Keratinocyte (primary cell): ENCODE measurements at regions not wholly inside any gene's neighbourhood (a gene's known extent, or its start where the extent isn't known, plus 50 kb on each side); places are given as distances from the start of the nearest gene placed in this dataset.

Source experiments
- DNase-seq: peaks from one replicate; pipeline ENCODE4 v3.0.0-alpha.2; 2011; ENCODE audit warnings: low read depth, missing footprints, low spot score
- FAIRE-seq: peaks from 2 replicates; lab custom pipeline; 2011; peaks lifted over from hg19 to GRCh38; lab: Jason Lieb, UNC
- H2AFZ ChIP-seq: 2 replicates; pipeline ENCODE4 v1.6.0; 2012; ENCODE audit warnings: low read length, control low read depth, inconsistent platforms; ENCODE audit not compliant: control insufficient read depth
- H3K27ac ChIP-seq: 2 replicates; pipeline ENCODE4 v1.5.1; 2011; ENCODE audit warnings: low read length; ENCODE audit not compliant: control insufficient read depth, insufficient read depth
- H3K27me3 ChIP-seq: 3 replicates; pipeline ENCODE4 v1.6.0; 2011; ENCODE audit warnings: low read length; ENCODE audit not compliant: control insufficient read depth, insufficient read depth; ENCODE audit errors: extremely low read depth
- H3K36me3 ChIP-seq, 2 experiments: 2 replicates in 1 of 2; 3 replicates in 1 of 2; pipeline ENCODE4 v1.5.1; 2011; ENCODE audit warnings: low read length in 2 of 2, mild to moderate bottlenecking in 1 of 2; ENCODE audit not compliant: control insufficient read depth in 2 of 2, insufficient read depth in 2 of 2; ENCODE audit errors: extremely low read depth in 1 of 2
- H3K4me1 ChIP-seq: 3 replicates; pipeline ENCODE4 v1.5.1; 2011; ENCODE audit warnings: low read length; ENCODE audit not compliant: control insufficient read depth, insufficient read depth; ENCODE audit errors: extremely low read depth
- H3K4me2 ChIP-seq: 3 replicates; pipeline ENCODE4 v1.6.0; 2011; ENCODE audit warnings: low read depth, low read length; ENCODE audit not compliant: control insufficient read depth, insufficient read depth; ENCODE audit errors: extremely low read depth
- H3K4me3 ChIP-seq, 3 experiments: fragments of 200-600 bp in 1 of 3; sonication (generic) in 1 of 3; 2 replicates in 2 of 3; 3 replicates in 1 of 3; pipeline ENCODE4 v1.5.1; 2011 to 2016; ENCODE audit warnings: low read length in 3 of 3, mild to moderate bottlenecking in 3 of 3, control low read depth in 2 of 3, inconsistent platforms in 1 of 3, low read depth in 1 of 3, mixed read lengths in 1 of 3, mixed run types in 1 of 3, moderate library complexity in 1 of 3; ENCODE audit not compliant: control insufficient read depth in 2 of 3, insufficient read depth in 2 of 3; ENCODE audit errors: extremely low read depth in 1 of 3
- H3K79me2 ChIP-seq: 2 replicates; pipeline ENCODE4 v1.6.0; 2012; ENCODE audit warnings: low read length; ENCODE audit not compliant: control insufficient read depth, insufficient read depth
- H3K9ac ChIP-seq: 3 replicates; pipeline ENCODE4 v1.6.0; 2011; ENCODE audit warnings: low read length; ENCODE audit not compliant: control insufficient read depth, insufficient read depth; ENCODE audit errors: extremely low read depth
- H3K9me1 ChIP-seq: 3 replicates; pipeline ENCODE4 v1.6.0; 2011; ENCODE audit warnings: low read length; ENCODE audit not compliant: control insufficient read depth, insufficient read depth; ENCODE audit errors: extremely low read depth
- H3K9me3 ChIP-seq: 2 replicates; pipeline ENCODE4 v1.5.1; 2012; ENCODE audit warnings: low read depth, low read length; ENCODE audit not compliant: control insufficient read depth
- H4K20me1 ChIP-seq: 3 replicates; pipeline ENCODE4 v1.6.0; 2011; ENCODE audit warnings: low read length; ENCODE audit not compliant: control insufficient read depth, insufficient read depth; ENCODE audit errors: extremely low read depth
- EZH2 ChIP-seq: IDR thresholded peaks from one replicate; pipeline ENCODE4 v1.6.1; 2012; ENCODE audit warnings: inconsistent platforms, mild to moderate bottlenecking, low read length, moderate library complexity
- dilution Hi-C: fragments of 300-500 bp; cut with MboI; formaldehyde crosslinking; loops from one replicate; pipeline ENCODE4 v1.7.0; 2020; ENCODE audit warnings: low sequenced_read_pairs; ENCODE audit not compliant: extremely low pct_ligation_motif_present
- TF ChIP-seq, protein P1 (sequence below), 3 experiments: IDR thresholded peaks in 1 of 3; conservative IDR thresholded peaks in 1 of 3; optimal IDR thresholded peaks in 1 of 3; 2 replicates in 2 of 3; 3 replicates in 1 of 3; pipeline versions ENCODE3 to v1.5.1; 2011; ENCODE audit warnings: low read length in 3 of 3, mild to moderate bottlenecking in 3 of 3, moderate library complexity in 2 of 3, control low read depth in 1 of 3, inconsistent platforms in 1 of 3; ENCODE audit not compliant: insufficient read depth in 2 of 3; ENCODE audit errors: extremely low read depth in 1 of 3

GRCh38 chr6:130666786-130667185, 160.4 kb upstream of the SMLR1 start:
- Histone ChIP-seq H3K27ac (no peak overlapping the region), H3K4me1 (no peaks in the 10 kb centered on the region), H3K9ac (no peak overlapping the region), H2AFZ (no peak overlapping the region), H3K79me2 (no peaks in the 10 kb centered on the region), H3K9me3 (no peaks in the 10 kb centered on the region), H4K20me1 (no peaks in the 10 kb centered on the region), H3K4me3 (no peak overlapping the region), H3K27me3 (no peaks in the 10 kb centered on the region), H3K9me1 (no peaks in the 10 kb centered on the region), H3K4me2 (no peak overlapping the region), H3K36me3 (no peaks in the 10 kb centered on the region)
- FAIRE-seq: no peak
- no peak for TF ChIP-seq EZH2
- TF ChIP-seq, protein P1, sequence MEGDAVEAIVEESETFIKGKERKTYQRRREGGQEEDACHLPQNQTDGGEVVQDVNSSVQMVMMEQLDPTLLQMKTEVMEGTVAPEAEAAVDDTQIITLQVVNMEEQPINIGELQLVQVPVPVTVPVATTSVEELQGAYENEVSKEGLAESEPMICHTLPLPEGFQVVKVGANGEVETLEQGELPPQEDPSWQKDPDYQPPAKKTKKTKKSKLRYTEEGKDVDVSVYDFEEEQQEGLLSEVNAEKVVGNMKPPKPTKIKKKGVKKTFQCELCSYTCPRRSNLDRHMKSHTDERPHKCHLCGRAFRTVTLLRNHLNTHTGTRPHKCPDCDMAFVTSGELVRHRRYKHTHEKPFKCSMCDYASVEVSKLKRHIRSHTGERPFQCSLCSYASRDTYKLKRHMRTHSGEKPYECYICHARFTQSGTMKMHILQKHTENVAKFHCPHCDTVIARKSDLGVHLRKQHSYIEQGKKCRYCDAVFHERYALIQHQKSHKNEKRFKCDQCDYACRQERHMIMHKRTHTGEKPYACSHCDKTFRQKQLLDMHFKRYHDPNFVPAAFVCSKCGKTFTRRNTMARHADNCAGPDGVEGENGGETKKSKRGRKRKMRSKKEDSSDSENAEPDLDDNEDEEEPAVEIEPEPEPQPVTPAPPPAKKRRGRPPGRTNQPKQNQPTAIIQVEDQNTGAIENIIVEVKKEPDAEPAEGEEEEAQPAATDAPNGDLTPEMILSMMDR (optimal IDR thresholded peaks at IDR 0.05 in 1 of 3, IDR thresholded peaks at IDR 0.05 in 1 of 3, conservative IDR thresholded peaks at IDR 0.05 in 1 of 3; ENCODE audit: extremely low read depth in 1 of 3, insufficient read depth in 2 of 3, low read length in 3 of 3): no peak
- DNase-seq: no peak
- dilution Hi-C loops: no loop called here

GRCh38 chr6:130670142-130670541, 157.1 kb upstream of the SMLR1 start:
- Histone ChIP-seq H3K79me2 (no peaks in the 10 kb centered on the region), H3K27ac (no peak overlapping the region), H3K36me3 (no peaks in the 10 kb centered on the region), H4K20me1 (no peaks in the 10 kb centered on the region), H3K4me2 (no peak overlapping the region), H3K4me1 (peaks cover 3% of the 10 kb centered on the region), H2AFZ (peak overlapping the region; percentile 2), H3K9ac (no peak overlapping the region), H3K4me3 (no peak overlapping the region), H3K9me3 (no peaks in the 10 kb centered on the region), H3K27me3 (no peaks in the 10 kb centered on the region), H3K9me1 (no peaks in the 10 kb centered on the region)
- no peak for FAIRE-seq
- TF ChIP-seq, protein P1 (optimal IDR thresholded peaks at IDR 0.05 in 1 of 3, IDR thresholded peaks at IDR 0.05 in 1 of 3, conservative IDR thresholded peaks at IDR 0.05 in 1 of 3; ENCODE audit: extremely low read depth in 1 of 3, insufficient read depth in 2 of 3, low read length in 3 of 3): no peak
- no peak for TF ChIP-seq EZH2
- no peak for DNase-seq
- dilution Hi-C loops: no loop called here
